OCI-LY1 (cell line): ENCODE measurements at regions not wholly inside any gene's neighbourhood (a gene's known extent, or its start where the extent isn't known, plus 50 kb on each side); places are given as distances from the start of the nearest gene placed in this dataset.
"Not testable (repeated sequence)": the region's sequence is repeated elsewhere in the genome, so short reads cannot be mapped to it uniquely, and the experiment has no call there.

Experiments
- H2AFZ ChIP-seq: fragments of 200-600 bp; sonication (generic), shearing (Covaris generic); 2 replicates; pipeline ENCODE4 v1.6.0; 2014; ENCODE audit warnings: antibody characterized with exemption, mild to moderate bottlenecking, low read length
- H3F3A ChIP-seq: fragments of 200-600 bp; sonication (generic), shearing (Covaris generic); 2 replicates; pipeline ENCODE4 v1.6.0; 2014; ENCODE audit warnings: mild to moderate bottlenecking, antibody characterized with exemption, low read length, moderate library complexity; ENCODE audit not compliant: insufficient read depth
- H3K27ac ChIP-seq: fragments of 200-600 bp; sonication (generic); 2 replicates; pipeline ENCODE4 v1.5.1; 2014; ENCODE audit warnings: low read length, mixed run types, mild to moderate bottlenecking, low read depth; ENCODE audit not compliant: poor library complexity, severe bottlenecking
- H3K27me3 ChIP-seq: fragments of 200-600 bp; sonication (generic); 2 replicates; pipeline ENCODE4 v1.6.0; 2014; ENCODE audit warnings: antibody characterized with exemption, mild to moderate bottlenecking, low read length, moderate library complexity; ENCODE audit not compliant: insufficient read depth
- H3K36me3 ChIP-seq: fragments of 200-600 bp; sonication (generic); 2 replicates; pipeline ENCODE4 v1.6.1; 2014; ENCODE audit warnings: mild to moderate bottlenecking, antibody characterized with exemption, low read length, moderate library complexity, mixed read lengths; ENCODE audit not compliant: insufficient read depth
- H3K4me1 ChIP-seq: fragments of 200-600 bp; sonication (generic); 2 replicates; pipeline ENCODE4 v1.5.1; 2014; ENCODE audit warnings: mild to moderate bottlenecking, low read length, moderate library complexity; ENCODE audit not compliant: insufficient read depth, severe bottlenecking
- H3K4me2 ChIP-seq: fragments of 200-600 bp; sonication (generic), shearing (Covaris generic); 2 replicates; pipeline ENCODE4 v1.6.1; 2014; ENCODE audit warnings: low read length
- H3K4me3 ChIP-seq: fragments of 200-600 bp; sonication (generic); 2 replicates; pipeline ENCODE4 v1.5.1; 2014; ENCODE audit warnings: low read length, low read depth, mild to moderate bottlenecking, mixed read lengths; ENCODE audit not compliant: poor library complexity, severe bottlenecking
- H3K79me2 ChIP-seq: fragments of 200-600 bp; shearing (Covaris generic); 2 replicates; pipeline ENCODE4 v1.6.1; 2016; ENCODE audit warnings: mixed run types, low read length, mixed read lengths; ENCODE audit not compliant: insufficient read depth
- H3K9ac ChIP-seq: fragments of 200-600 bp; sonication (generic), shearing (Covaris generic); 2 replicates; pipeline ENCODE4 v1.6.1; 2014; ENCODE audit warnings: mild to moderate bottlenecking, low read length, mixed read lengths
- H3K9me2 ChIP-seq: fragments of 200-600 bp; sonication (generic), shearing (Covaris generic); 2 replicates; pipeline ENCODE4 v1.6.1; 2014; ENCODE audit warnings: low read depth, mild to moderate bottlenecking, low read length, mixed read lengths
- H3K9me3 ChIP-seq: fragments of 200-600 bp; shearing (Covaris generic); 2 replicates; pipeline ENCODE4 v1.6.1; 2014; ENCODE audit warnings: low read length, mixed read lengths
- H4K20me1 ChIP-seq: fragments of 200-600 bp; sonication (generic), shearing (Covaris generic); 2 replicates; pipeline ENCODE4 v1.6.0; 2016; ENCODE audit warnings: mild to moderate bottlenecking, low read length; ENCODE audit not compliant: insufficient read depth
- EZH2 ChIP-seq: fragments of 200-600 bp; sonication (generic), shearing (Covaris generic); IDR thresholded peaks from 2 replicates; pipeline ENCODE4 v1.8.0; 2017; ENCODE audit warnings: borderline replicate concordance, mixed run types, mild to moderate bottlenecking, antibody characterized with exemption, low read length, moderate library complexity, mixed read lengths
- TF ChIP-seq, protein P1 (sequence below): fragments of 200-600 bp; sonication (generic), shearing (Covaris generic); IDR thresholded peaks from 2 replicates; pipeline ENCODE4 v1.5.1; 2017; ENCODE audit warnings: mild to moderate bottlenecking, antibody characterized with exemption, low read length, moderate library complexity, mixed read lengths

DNA sequence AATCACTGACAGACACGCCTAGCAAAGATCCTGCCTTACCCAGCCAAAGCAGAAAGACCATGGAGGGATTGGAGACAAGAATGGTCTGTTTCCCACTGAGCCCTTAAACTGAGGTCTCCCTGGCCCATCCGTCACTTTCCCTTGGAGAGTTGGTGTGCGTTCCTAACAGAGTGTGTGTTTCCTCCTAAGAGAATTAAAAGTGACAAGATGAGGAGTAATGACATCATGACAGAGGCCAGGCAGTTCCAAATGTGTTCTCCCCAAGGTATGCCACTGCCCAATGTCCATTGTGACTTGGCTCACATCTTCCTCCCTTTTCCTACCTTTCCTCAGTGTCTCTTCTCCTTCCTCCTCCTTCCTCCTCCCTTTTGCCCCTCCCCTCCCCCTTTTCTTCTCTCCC lies 295.7 kb downstream of the SIPA1L2 start:
- H2AFZ ChIP-seq = no peak overlapping the region
- H3K27ac ChIP-seq = no peak overlapping the region
- H3K4me1 ChIP-seq = no peaks in the 10 kb centered on the region
- no peak overlapping the region for H3K9ac ChIP-seq
- no peaks in the 10 kb centered on the region for H3K9me3 ChIP-seq
- TF ChIP-seq EZH2 = no peak
- TF ChIP-seq, protein P1, sequence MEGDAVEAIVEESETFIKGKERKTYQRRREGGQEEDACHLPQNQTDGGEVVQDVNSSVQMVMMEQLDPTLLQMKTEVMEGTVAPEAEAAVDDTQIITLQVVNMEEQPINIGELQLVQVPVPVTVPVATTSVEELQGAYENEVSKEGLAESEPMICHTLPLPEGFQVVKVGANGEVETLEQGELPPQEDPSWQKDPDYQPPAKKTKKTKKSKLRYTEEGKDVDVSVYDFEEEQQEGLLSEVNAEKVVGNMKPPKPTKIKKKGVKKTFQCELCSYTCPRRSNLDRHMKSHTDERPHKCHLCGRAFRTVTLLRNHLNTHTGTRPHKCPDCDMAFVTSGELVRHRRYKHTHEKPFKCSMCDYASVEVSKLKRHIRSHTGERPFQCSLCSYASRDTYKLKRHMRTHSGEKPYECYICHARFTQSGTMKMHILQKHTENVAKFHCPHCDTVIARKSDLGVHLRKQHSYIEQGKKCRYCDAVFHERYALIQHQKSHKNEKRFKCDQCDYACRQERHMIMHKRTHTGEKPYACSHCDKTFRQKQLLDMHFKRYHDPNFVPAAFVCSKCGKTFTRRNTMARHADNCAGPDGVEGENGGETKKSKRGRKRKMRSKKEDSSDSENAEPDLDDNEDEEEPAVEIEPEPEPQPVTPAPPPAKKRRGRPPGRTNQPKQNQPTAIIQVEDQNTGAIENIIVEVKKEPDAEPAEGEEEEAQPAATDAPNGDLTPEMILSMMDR = no peak
- no peaks in the 10 kb centered on the region for H3F3A ChIP-seq
- H3K36me3 ChIP-seq = no peaks in the 10 kb centered on the region
- no peak overlapping the region for H3K4me2 ChIP-seq
- no peaks in the 10 kb centered on the region for H3K9me2 ChIP-seq
- H3K79me2 ChIP-seq = no peaks in the 10 kb centered on the region
- no peak overlapping the region for H3K4me3 ChIP-seq
- H3K27me3 ChIP-seq = no peaks in the 10 kb centered on the region
- H4K20me1 ChIP-seq = no peaks in the 10 kb centered on the region

DNA sequence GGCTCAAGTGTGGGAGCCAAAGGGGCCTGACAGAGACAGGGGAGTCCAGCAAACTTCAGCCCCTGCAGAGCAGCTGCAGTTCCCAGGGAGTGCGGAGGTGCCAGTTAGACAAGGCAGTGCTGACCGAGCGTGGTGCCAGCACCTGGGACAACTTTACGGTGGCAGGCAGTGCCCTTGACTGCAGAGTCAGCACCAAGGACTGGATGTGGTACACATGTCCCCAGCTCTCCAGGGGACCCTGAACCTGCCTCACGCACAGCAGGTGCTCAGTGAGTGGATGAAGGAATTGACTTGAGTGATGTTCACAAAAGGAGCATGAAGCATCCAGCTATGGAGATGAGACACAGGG lies 296.5 kb downstream of the SIPA1L2 start:
- Histone ChIP-seq H3K9me2 (no peaks in the 10 kb centered on the region), H3K4me1 (no peaks in the 10 kb centered on the region), H3K79me2 (no peaks in the 10 kb centered on the region), H3K27ac (no peak overlapping the region), H3K4me3 (no peak overlapping the region), H3K9ac (no peak overlapping the region), H3F3A (no peaks in the 10 kb centered on the region), H4K20me1 (no peaks in the 10 kb centered on the region), H3K4me2 (no peak overlapping the region), H3K27me3 (no peaks in the 10 kb centered on the region), H2AFZ (no peak overlapping the region), H3K9me3 (no peaks in the 10 kb centered on the region), H3K36me3 (no peaks in the 10 kb centered on the region)
- TF ChIP-seq, protein P1 = no peak
- TF ChIP-seq EZH2 = no peak

DNA sequence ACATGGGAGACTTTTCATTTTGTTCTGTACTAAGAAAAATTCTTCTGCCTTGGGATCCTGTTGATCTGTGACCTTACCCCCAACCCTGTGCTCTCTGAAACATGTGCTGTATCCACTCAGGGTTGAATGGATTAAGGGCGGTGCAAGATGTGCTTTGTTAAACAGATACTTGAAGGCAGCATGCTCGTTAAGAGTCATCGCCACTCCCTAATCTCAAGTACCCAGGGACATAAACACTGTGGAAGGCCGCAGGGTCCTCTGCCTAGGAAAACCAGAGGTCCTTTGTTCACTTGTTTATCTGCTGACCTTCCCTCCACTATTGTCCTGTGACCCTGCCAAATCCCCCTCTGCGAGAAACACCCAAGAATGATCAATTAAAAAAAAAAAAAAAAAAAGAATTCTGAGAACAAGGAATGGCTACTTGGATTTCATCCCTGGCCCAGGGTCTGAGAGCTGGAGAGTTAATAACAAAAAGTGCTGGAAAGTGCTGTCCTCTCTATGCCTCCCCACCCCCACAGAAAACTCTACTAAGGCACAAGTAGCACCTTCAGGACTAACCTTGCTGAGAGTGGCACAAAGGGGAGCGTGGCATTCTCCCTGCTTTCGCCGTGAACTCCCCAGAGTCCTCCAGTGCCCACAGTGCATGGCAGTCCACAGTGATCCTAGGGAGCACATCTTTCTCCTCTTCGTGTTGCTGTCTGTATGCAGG lies 297.1 kb downstream of the SIPA1L2 start:
- H3K36me3 ChIP-seq, H2AFZ ChIP-seq, H3K79me2 ChIP-seq, H3K27me3 ChIP-seq, H3K4me3 ChIP-seq, H3K9me3 ChIP-seq, H3K4me2 ChIP-seq, H4K20me1 ChIP-seq, H3K27ac ChIP-seq, H3K4me1 ChIP-seq, H3K9ac ChIP-seq, H3K9me2 ChIP-seq, H3F3A ChIP-seq: not testable (repeated sequence)

DNA sequence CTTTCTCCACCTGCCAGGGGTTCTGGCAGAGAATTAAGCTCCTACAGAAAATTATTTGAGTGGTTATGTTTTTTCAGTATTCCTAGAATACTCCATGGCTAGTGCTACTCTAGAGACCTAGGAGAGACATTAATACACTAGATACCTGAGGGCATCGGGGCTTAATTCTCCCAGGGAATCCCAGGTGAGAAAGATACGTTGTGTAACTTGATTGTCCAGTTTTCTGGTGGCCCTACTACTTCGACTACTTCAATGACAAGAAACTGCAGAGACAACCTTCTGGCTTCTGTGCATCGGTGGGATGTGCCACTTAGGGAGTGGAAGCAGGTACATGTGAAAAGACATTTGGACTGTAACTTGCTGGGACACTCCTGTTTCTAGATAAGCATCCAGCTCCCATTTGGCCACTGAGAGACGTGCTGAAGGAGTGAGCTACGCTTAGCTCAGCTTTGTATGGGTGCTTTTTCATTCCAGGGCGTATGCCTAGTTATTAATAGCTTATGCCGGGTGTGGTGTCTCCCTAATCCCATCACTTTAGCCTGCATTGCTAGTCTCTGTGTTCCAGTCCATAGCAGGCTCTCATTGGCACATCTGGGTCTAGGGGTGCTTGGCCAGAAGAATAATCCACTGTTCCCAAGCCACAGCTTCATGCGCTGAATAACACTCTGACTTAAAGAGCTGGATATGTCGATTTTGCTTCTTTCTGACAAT lies 300.7 kb downstream of the SIPA1L2 start:
- Histone ChIP-seq H3K4me1 (no peaks in the 10 kb centered on the region), H3K9ac (no peak overlapping the region), H3K9me3 (no peaks in the 10 kb centered on the region), H3K27ac (no peak overlapping the region), H4K20me1 (no peaks in the 10 kb centered on the region), H3K27me3 (no peaks in the 10 kb centered on the region), H3K9me2 (no peaks in the 10 kb centered on the region), H3K4me2 (no peak overlapping the region), H3K4me3 (no peak overlapping the region), H3K36me3 (no peaks in the 10 kb centered on the region), H3F3A (no peaks in the 10 kb centered on the region), H2AFZ (no peak overlapping the region), H3K79me2 (no peaks in the 10 kb centered on the region)
- TF ChIP-seq, protein P1 = no peak
- no peak for TF ChIP-seq EZH2
